H1 (cell line): ENCODE measurements at regions not wholly inside any gene's neighbourhood (a gene's known extent, or its start where the extent isn't known, plus 50 kb on each side); places are given as distances from the start of the nearest gene placed in this dataset.
A peak's percentile ranks its signal among the peaks of the same experiment; 100 is the strongest.

Experiments used
- CTCF ChIA-PET: fragments of 300-600 bp; sonication (Branson Sonifier 250); formaldehyde crosslinking; loops from one replicate; lab custom pipeline; 2021; ENCODE audit not compliant: partially characterized antibody; lab: Charles Lee
- POLR2A ChIA-PET: fragments of 300-600 bp; sonication (Branson Sonifier 250); formaldehyde crosslinking; loops from one replicate; lab custom pipeline; 2021; ENCODE audit warnings: inconsistent platforms; ENCODE audit not compliant: partially characterized antibody; lab: Charles Lee
- DNase-seq, 2 experiments: peaks; one replicate each; pipeline versions ENCODE4 v3.0.0 to v3.0.0-alpha.2; 2010 to 2022; ENCODE audit warnings: low spot score in 2 of 2, low read depth in 1 of 2, mixed read lengths in 1 of 2
- FAIRE-seq: peaks from 2 replicates; lab custom pipeline; 2011; peaks lifted over from hg19 to GRCh38; lab: Jason Lieb, UNC
- H2AFZ ChIP-seq: 2 replicates; pipeline ENCODE4 v1.8.1; 2012; ENCODE audit warnings: low read length, inconsistent platforms
- H2AK5ac ChIP-seq: 2 replicates; pipeline ENCODE4 v1.6.1; 2013; ENCODE audit warnings: low read depth, low read length
- H2BK120ac ChIP-seq: replicated peaks from 2 replicates; pipeline ENCODE3; 2013; ENCODE audit warnings: low read depth, low read length, inconsistent platforms
- H2BK12ac ChIP-seq: 2 replicates; pipeline ENCODE4 v1.6.1; 2013; ENCODE audit warnings: low read depth, low read length
- H2BK15ac ChIP-seq: 2 replicates; pipeline ENCODE4 v1.6.1; 2013; ENCODE audit warnings: low read length
- H2BK20ac ChIP-seq: 2 replicates; pipeline ENCODE4 v1.6.1; 2013; ENCODE audit warnings: low read length
- H2BK5ac ChIP-seq: 2 replicates; pipeline ENCODE4 v1.6.1; 2013; ENCODE audit warnings: low read depth, low read length
- H3K14ac ChIP-seq: 2 replicates; pipeline ENCODE4 v1.6.1; 2013; ENCODE audit warnings: inconsistent platforms; ENCODE audit not compliant: insufficient read length
- H3K18ac ChIP-seq: 2 replicates; pipeline ENCODE4 v1.6.1; 2013; ENCODE audit warnings: low read length; ENCODE audit errors: extremely low read depth
- H3K23ac ChIP-seq: 2 replicates; pipeline ENCODE4 v1.6.1; 2013; ENCODE audit warnings: inconsistent platforms; ENCODE audit not compliant: insufficient read length
- H3K23me2 ChIP-seq: 2 replicates; pipeline ENCODE4 v1.6.1; 2013; ENCODE audit warnings: low read depth, low read length
- H3K27ac ChIP-seq: 2 replicates; pipeline ENCODE4 v1.6.1; 2011; ENCODE audit warnings: low read depth, low read length, inconsistent platforms
- H3K27me3 ChIP-seq, 4 experiments: replicated peaks in 1 of 4; 1 replicate in 1 of 4; 2 replicates in 3 of 4; pipeline versions ENCODE4 v1.6.1 to v1.8.1; 2011 to 2013; ENCODE audit warnings: low read length in 3 of 4, mild to moderate bottlenecking in 3 of 4, inconsistent platforms in 2 of 4, mixed read lengths in 2 of 4, moderate library complexity in 1 of 4; ENCODE audit not compliant: control insufficient read depth in 3 of 4, insufficient read depth in 3 of 4; ENCODE audit errors: extremely low read depth in 1 of 4
- H3K36me3 ChIP-seq, 4 experiments: 2 replicates each; pipeline versions ENCODE4 v1.6.1 to v1.8.1; 2011 to 2013; ENCODE audit warnings: mild to moderate bottlenecking in 4 of 4, low read length in 3 of 4, moderate library complexity in 2 of 4, control low read depth in 1 of 4, inconsistent platforms in 1 of 4; ENCODE audit not compliant: insufficient read depth in 4 of 4, control insufficient read depth in 2 of 4
- H3K4ac ChIP-seq: replicated peaks from 2 replicates; pipeline ENCODE3; 2013; ENCODE audit warnings: low read length, low read depth, mixed read lengths, inconsistent platforms; ENCODE audit not compliant: insufficient read length
- H3K4me1 ChIP-seq, 4 experiments: replicated peaks in 1 of 4; 1 replicate in 1 of 4; 2 replicates in 3 of 4; pipeline versions ENCODE4 v1.6.1 to v1.8.1; 2011 to 2013; ENCODE audit warnings: low read length in 3 of 4, inconsistent platforms in 2 of 4, mixed read lengths in 1 of 4; ENCODE audit not compliant: insufficient read depth in 4 of 4, control insufficient read depth in 3 of 4
- H3K4me2 ChIP-seq, 2 experiments: 2 replicates each; pipeline versions ENCODE4 v1.6.1 to v1.8.1; 2011 to 2013; ENCODE audit warnings: low read depth in 2 of 2, low read length in 2 of 2, control low read depth in 1 of 2, inconsistent platforms in 1 of 2, mild to moderate bottlenecking in 1 of 2; ENCODE audit not compliant: insufficient read depth in 1 of 2
- H3K4me3 ChIP-seq, 4 experiments: fragments of 200-600, 300-600 bp in 1 of 4; sonication (generic), shearing (Covaris generic), sonication (Bioruptor Twin) in 1 of 4; 2 replicates each; pipeline versions ENCODE4 v1.5.1 to v1.8.1; 2011 to 2016; ENCODE audit warnings: low read length in 4 of 4, low read depth in 3 of 4, control low read depth in 2 of 4, inconsistent platforms in 2 of 4, mild to moderate bottlenecking in 2 of 4, mixed read lengths in 1 of 4, moderate library complexity in 1 of 4; ENCODE audit not compliant: insufficient read depth in 2 of 4; ENCODE audit errors: extremely low read depth in 1 of 4
- H3K56ac ChIP-seq: replicated peaks from 2 replicates; pipeline ENCODE3; 2013; ENCODE audit warnings: low read depth, mild to moderate bottlenecking, mixed read lengths, low read length, inconsistent platforms; ENCODE audit not compliant: insufficient read length
- H3K79me1 ChIP-seq: 2 replicates; pipeline ENCODE4 v1.6.1; 2013; ENCODE audit warnings: low read depth, low read length, control low read depth
- H3K79me2 ChIP-seq, 2 experiments: 2 replicates each; pipeline versions ENCODE4 v1.6.1 to v1.8.1; 2012 to 2013; ENCODE audit warnings: low read length in 2 of 2, mild to moderate bottlenecking in 2 of 2, inconsistent platforms in 1 of 2; ENCODE audit not compliant: insufficient read depth in 2 of 2, control insufficient read depth in 1 of 2
- H3K9ac ChIP-seq, 4 experiments: replicated peaks in 1 of 4; 1 replicate in 1 of 4; 2 replicates in 3 of 4; pipeline versions ENCODE4 v1.6.1 to v1.8.1; 2011 to 2013; ENCODE audit warnings: low read depth in 3 of 4, low read length in 3 of 4, control low read depth in 2 of 4, mild to moderate bottlenecking in 2 of 4, moderate library complexity in 2 of 4, inconsistent platforms in 1 of 4; ENCODE audit errors: extremely low read depth in 1 of 4
- H3K9me3 ChIP-seq, 2 experiments: 2 replicates each; pipeline versions ENCODE4 v1.6.1 to v1.8.1; 2012 to 2013; ENCODE audit warnings: mild to moderate bottlenecking in 2 of 2, moderate library complexity in 2 of 2, control low read depth in 1 of 2, inconsistent platforms in 1 of 2, low read depth in 1 of 2, low read length in 1 of 2, mixed read lengths in 1 of 2; ENCODE audit not compliant: insufficient read depth in 2 of 2
- H4K20me1 ChIP-seq, 2 experiments: replicated peaks in 1 of 2; 2 replicates each; pipeline versions ENCODE3 to v1.8.1; 2011 to 2013; ENCODE audit warnings: inconsistent platforms in 2 of 2, low read length in 2 of 2, mild to moderate bottlenecking in 1 of 2; ENCODE audit not compliant: insufficient read depth in 2 of 2, control insufficient read depth in 1 of 2
- H4K5ac ChIP-seq: 2 replicates; pipeline ENCODE4 v1.6.1; 2013; ENCODE audit warnings: low read length, low read depth, mixed read lengths, inconsistent platforms; ENCODE audit not compliant: insufficient read length
- H4K8ac ChIP-seq: 2 replicates; pipeline ENCODE4 v1.8.0; 2013; ENCODE audit warnings: mild to moderate bottlenecking, moderate library complexity, low read length, inconsistent platforms; ENCODE audit not compliant: insufficient read depth; ENCODE audit errors: extremely low read depth
- H4K91ac ChIP-seq: replicated peaks from 2 replicates; pipeline ENCODE3; 2013; ENCODE audit warnings: low read length, mixed read lengths, inconsistent platforms; ENCODE audit not compliant: insufficient read length
- CTCF ChIP-seq, 3 experiments: IDR thresholded peaks; 1 replicate in 2 of 3; 2 replicates in 1 of 3; pipeline versions ENCODE4 v1.5.1 to v1.6.1; 2011; ENCODE audit warnings: low read length in 3 of 3, mild to moderate bottlenecking in 3 of 3, inconsistent platforms in 2 of 3, low read depth in 1 of 3, moderate library complexity in 1 of 3; ENCODE audit not compliant: insufficient read depth in 1 of 3; ENCODE audit errors: control extremely low read depth in 1 of 3
- E2F6 ChIP-seq: IDR thresholded peaks from 2 replicates; pipeline ENCODE4 v1.6.1; 2012; ENCODE audit warnings: inconsistent platforms
- EZH2 ChIP-seq: fragments of 200-600 bp; sonication (generic); IDR thresholded peaks from 2 replicates; pipeline ENCODE4 v1.7.1; 2012; ENCODE audit warnings: low read depth, mild to moderate bottlenecking, moderate library complexity, low read length, inconsistent platforms; ENCODE audit not compliant: severe bottlenecking
- MAX ChIP-seq: IDR thresholded peaks from 2 replicates; pipeline ENCODE4 v1.6.1; 2012; ENCODE audit warnings: inconsistent platforms
- POLR2AphosphoS5 ChIP-seq: IDR thresholded peaks from 2 replicates; pipeline ENCODE4 v1.6.1; 2011; ENCODE audit warnings: low read depth, low read length
- SIN3A ChIP-seq, 2 experiments: IDR thresholded peaks in 1 of 2; conservative IDR thresholded peaks in 1 of 2; 2 replicates each; pipeline ENCODE4 v1.6.1; 2011 to 2012; ENCODE audit warnings: low read length in 2 of 2, improper control_type of control experiment in 1 of 2, low read depth in 1 of 2, mild to moderate bottlenecking in 1 of 2
- WGBS, 2 experiments: shearing (Covaris generic) in 1 of 2; methylation state at CpG; one replicate each; pipeline versions ENCODE4 v1.1.6 to v1.1.7; 2013 to 2015; ENCODE audit warnings: low lambda C conversion rate in 2 of 2, mixed read lengths in 2 of 2, inconsistent platforms in 1 of 2, low coverage in 1 of 2, missing lambda C conversion rate in 1 of 2; ENCODE audit not compliant: insufficient replicate concordance in 2 of 2, insufficient coverage in 1 of 2, insufficient read length in 1 of 2; ENCODE audit errors: extremely low coverage in 1 of 2, missing lambda C conversion rate in 1 of 2; 5-methylcytosine and 5-hydroxymethylcytosine counted together

- Histone ChIP-seq H3K9ac (no peak overlapping the region), H2BK15ac (no peak overlapping the region), H3K27ac (no peak overlapping the region), H4K91ac (no peak overlapping the region), H3K9me3 (no peaks in the 10 kb centered on the region), H3K27me3 (peaks cover 0 to 2% (median 0%) of the 10 kb centered on the region in 4 experiments; a peak in 1 of 7 replicates), H3K4me2 (no peak overlapping the region), H2BK12ac (peak overlapping the region; percentile 40; the same call in 1 of the 2 replicates), H3K56ac (no peak overlapping the region), H3K18ac (no peak overlapping the region), H2BK120ac (no peak overlapping the region), H3K4me3 (no peak overlapping the region), H3K79me1 (no peaks in the 10 kb centered on the region), H4K20me1 (no peaks in the 10 kb centered on the region), H3K4me1 (peaks cover 1 to 15% (median 9%) of the 10 kb centered on the region in 4 experiments; a peak in 5 of 7 replicates), H3K23ac (no peak overlapping the region), H2AK5ac (no peak overlapping the region), H3K36me3 (no peaks in the 10 kb centered on the region), H3K14ac (no peak overlapping the region), H3K23me2 (no peaks in the 10 kb centered on the region), H2BK5ac (no peak overlapping the region), H4K5ac (no peak overlapping the region), H2BK20ac (peak overlapping the region; percentile 90; the same call in 1 of the 2 replicates), H3K79me2 (no peaks in the 10 kb centered on the region), H3K4ac (no peak overlapping the region), H2AFZ (no peak overlapping the region), H4K8ac (no peak overlapping the region; the same call in 1 of the 2 replicates)
- 90% methylated on average over 13 of the region's 14 CpGs; no CpG with 5 or more reads in 1 of the 2 experiments for WGBS, 2 experiments
- POLR2A ChIA-PET = no interaction called here
- FAIRE-seq (peak; percentile 36), DNase-seq (no peak)
- TF ChIP-seq E2F6 = no peak
- TF ChIP-seq EZH2 = no peak
- peak in 1 of 3 experiments; percentile 26; a peak in 1 of 4 replicates for TF ChIP-seq CTCF (IDR thresholded peaks at IDR 0.05; ENCODE audit: control extremely low read depth in 1 of 3, insufficient read depth in 1 of 3, low read depth in 1 of 3, low read length in 3 of 3)
- no peak for TF ChIP-seq MAX
- TF ChIP-seq POLR2AphosphoS5 = no peak
- TF ChIP-seq SIN3A (conservative IDR thresholded peaks at IDR 0.05 in 1 of 2, IDR thresholded peaks at IDR 0.05 in 1 of 2; ENCODE audit: low read depth in 1 of 2, low read length in 2 of 2) = no peak
- CTCF ChIA-PET = interaction anchor here (0.6 to 2.1 kb wide), 7 partner anchors 9 to 516 kb away, joined by 3 to 8 read pairs (median 4); no protein-coding TSS in a partner anchor
These were observed 386.0 kb downstream of the RPS24 start for GRCh38 chr10:78419481-78420265.
